Activated CD4-positive, alpha-beta T cell treated with anti-CD3 and anti-CD28 coated beads for 4 hours (primary cell): ENCODE measurements at regions not wholly inside any gene's neighbourhood (a gene's known extent, or its start where the extent isn't known, plus 50 kb on each side); places are given as distances from the start of the nearest gene placed in this dataset.

Experiments used
- DNase-seq, 2 donors: peaks; one replicate each; pipeline ENCODE4 v3.0.0-alpha.2; 2020

DNA sequence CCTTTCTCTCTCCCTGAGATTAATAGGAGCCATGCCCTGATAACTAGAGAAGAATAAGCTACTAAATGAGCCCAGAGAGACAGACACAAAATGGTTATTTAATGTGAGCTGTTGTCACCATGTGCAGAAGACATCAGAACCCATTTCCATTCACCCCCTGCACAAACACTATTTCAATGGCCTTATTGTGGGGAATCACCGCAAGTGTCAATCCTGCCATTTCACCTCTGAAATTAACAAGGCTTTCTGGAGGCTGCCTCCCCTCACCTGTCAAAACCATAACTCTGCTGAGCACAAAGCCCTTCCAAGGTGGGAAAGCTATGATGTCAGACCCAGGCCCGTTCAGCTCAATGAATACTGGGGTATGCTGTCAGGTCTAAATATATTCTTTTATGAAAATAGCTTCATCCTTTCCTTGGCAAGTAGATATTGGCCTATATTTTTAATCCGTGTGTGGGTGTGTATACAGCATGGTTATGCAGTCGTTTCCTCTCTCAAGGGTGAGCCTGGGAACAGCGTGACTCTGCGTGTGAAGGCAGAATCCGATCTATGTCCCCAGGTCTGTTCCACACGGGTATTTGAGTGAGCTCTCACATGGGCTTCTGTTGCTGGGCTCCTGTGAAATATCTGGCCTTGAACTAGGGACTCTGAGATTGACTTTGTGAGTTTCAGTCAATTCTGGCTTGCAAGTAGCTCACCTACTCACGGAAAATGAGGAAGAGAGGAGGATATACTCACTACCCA is 266.3 kb downstream of the FBXW7 start:
- DNase-seq = no peak

DNA sequence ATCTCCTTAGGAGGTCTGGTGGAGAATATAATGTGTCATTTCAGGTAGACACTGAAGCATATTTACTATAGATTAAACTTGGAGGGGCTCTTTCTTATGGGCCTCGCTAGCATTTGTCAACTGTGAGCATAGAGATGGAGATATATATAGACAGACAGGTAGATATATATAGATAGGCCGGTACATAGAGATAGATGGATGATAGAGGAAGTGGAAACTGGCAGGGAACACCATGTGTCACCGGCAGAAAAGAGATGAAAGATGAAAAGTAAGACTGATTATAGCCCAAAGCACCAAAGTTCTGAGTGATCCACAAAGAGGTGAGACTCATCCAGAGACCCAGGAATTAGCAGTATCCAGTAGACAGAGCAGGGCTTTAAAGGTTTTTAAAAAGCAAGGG is 268.1 kb downstream of the FBXW7 start:
- no peak for DNase-seq

DNA sequence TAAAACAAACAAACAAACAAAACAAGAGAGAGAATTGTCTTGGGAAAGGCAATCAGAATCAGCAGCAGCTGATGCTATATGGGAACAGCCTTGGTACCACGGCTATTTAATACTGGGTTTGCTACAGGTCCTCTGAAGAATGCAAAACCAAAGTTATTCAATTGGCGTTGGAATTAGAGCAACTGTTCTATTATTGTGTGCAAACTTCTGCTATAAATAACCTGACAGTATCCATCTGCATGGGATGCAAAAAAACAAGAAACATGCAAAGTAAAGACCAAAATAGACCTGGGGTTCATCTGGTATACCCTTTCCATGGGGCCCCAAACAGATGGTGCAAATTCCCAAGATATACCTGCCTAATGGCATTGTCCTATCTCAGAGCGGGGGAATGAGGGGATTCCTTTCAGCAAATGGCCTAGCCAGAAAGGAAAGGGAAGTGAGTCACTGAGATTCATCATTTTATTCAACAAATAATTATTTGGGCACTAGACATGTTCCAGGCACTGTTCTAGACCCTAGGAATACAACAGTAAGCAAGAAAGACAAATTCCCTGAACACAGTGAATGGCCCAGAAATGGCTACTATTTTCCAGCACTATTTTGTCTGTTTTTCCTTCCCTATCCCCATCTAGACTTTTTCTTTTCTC is 268.9 kb downstream of the FBXW7 start:
- DNase-seq = no peak

DNA sequence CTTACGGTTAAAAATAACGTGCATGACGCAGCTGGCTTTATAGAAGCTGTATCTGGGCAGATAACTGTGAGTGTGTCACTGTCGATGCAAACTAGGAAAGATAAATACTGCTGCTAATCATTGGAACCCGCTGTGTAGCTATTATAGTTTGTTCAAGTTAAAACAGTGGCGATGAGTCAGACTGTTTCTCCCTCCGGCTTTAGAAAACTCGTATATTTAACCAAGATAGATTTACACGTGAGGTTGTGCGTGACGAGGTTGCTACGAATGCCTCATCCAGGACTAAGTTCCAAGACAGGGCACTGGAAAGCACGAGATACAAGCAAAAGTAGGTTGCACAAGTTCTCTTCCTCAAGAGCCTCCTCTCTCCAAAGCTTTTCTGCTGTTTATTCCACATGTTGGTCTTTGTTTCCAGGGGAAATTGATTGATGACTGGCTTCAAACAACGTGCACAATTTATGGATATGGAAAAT is 270.7 kb downstream of the FBXW7 start:
- no peak for DNase-seq

DNA sequence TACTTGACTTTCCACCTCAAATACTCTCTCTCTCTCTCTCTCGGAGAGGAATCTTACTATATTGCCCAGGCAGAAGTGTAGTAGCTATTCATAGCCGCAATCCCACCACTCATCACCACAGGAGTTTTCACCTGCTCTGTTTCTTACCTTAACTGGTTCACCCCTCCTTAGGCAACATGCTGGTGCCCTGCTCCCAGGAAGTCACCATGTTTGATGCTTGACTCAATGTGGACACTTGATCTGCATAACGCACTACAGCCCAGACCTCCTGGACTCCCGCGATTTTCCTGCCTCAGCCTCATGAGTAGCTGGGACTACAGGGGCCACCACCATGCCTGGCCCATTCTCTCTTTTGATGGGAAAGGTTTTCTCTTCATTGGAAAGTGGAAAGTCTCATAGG is 271.8 kb downstream of the FBXW7 start:
- DNase-seq = no peak

DNA sequence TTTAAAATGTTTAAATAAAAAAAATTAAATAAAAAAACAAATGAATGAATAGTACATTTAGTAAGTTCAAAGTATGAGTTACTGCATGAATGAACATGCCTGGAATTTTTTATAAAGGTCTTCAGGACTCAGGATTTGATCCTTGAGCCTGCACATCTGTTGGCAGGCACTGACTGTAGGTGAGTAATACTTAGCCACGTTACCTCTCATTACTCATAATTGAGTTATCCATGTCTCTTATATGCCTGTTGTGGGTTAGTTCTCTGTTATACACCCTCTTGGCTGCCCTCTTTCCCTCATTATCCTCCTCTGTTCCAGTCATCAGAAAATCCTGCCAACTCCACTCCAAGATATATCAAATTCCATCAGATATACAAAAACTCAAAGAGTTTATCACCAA is 276.0 kb downstream of the FBXW7 start:
- no peak for DNase-seq

DNA sequence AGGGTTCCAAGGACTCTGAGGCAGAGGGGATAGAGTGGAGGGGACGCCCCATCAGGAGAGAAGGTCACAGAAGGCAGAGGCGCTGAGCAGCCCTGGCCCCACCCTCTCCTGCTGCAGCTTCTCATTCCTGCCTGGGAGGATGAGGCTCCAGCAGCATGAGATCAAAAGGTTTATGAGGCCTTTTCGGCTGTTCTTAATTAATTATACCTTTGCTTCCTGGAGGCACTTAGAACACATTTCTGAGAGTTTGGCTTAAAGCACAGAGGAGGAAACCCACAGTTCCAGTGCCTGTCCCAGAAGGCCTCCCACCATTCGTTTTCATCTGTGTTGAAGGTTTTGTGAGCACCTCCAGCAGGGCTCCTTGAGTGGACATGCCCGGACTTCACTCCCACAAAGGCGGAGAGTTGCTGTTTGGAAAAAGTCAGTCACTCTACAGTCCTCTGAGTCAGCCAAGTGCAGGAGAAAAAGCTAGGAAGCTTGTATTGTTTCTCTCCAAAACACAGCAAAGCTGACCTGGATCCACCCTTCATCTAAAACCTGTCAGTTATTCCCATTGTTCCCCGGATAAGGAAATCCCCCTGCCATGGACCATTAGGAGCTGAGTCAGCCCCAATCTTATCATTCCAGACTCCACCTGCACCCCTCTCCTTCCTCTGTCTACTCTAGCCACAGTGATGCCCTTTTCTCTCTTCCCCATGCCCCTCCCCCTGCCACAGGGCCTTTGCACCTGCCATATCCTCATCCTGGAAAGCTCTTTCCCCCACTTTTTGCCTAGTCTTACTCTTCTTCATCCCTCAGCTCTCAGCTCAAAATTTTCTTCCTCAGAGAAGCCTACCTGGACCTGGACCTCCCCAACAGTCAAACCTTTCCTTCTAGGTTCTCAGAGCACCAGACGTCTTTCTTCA is 276.8 kb downstream of the FBXW7 start:
- no peak for DNase-seq

DNA sequence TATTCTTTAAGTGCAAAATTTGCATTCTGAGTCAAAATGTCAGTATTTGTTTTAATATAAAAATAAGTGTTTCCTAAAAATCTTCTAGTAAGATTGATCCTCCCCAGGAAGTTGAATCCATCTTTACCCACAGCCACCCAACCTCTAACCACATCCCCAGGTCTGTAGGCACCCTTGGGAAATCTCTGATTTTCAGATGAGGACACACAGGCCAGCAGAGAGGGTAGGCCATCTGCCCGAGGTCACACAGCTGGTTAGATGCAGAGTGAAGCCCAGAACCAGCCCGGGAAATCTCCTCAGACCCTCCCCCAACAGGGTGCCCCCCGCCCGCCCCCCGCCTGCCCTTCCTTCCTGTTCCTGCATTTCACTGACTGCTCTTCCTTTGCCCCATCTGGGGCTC is 277.5 kb downstream of the FBXW7 start:
- DNase-seq = no peak

DNA sequence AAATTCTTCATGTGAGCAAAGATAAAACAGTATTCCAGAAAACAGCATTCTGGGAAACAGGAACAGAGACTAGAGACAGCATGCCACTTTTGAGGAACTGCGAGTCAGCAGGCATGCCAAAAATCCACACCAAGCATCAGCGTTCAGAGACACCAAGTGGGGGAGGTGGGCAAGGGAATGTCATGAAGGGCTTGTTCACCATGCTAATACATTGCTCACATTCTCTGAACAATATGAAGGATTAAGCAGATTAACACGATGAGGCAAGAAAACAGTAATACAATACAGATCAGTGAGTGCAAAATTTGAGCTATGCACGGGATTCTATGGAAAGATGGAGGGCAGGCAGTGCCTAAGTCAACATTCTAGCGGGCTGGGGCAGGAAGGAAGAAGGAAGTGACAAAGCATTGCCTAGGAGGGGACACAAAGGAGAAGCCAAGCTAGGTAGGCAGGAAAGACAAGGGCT is 278.3 kb downstream of the FBXW7 start:
- DNase-seq = no peak

DNA sequence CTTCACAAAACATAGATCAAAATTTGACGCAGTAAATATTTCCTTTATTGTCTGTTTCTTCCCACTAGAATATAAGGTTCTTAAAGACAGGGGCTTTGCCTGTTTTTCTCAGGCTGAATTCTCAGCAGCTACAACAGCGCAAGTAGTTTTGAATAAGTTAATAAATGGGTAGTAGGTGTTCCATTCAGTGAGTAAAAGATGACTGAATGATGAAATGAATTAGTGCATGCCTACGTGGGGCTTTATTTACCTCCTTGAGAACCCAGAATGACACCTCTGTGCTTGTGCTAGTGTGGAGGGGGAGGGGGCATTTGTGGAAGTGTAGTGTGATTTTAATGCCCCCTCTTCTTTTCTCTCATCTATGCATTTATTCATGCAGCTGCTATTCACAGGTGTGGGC is 278.9 kb downstream of the FBXW7 start:
- DNase-seq = no peak

DNA sequence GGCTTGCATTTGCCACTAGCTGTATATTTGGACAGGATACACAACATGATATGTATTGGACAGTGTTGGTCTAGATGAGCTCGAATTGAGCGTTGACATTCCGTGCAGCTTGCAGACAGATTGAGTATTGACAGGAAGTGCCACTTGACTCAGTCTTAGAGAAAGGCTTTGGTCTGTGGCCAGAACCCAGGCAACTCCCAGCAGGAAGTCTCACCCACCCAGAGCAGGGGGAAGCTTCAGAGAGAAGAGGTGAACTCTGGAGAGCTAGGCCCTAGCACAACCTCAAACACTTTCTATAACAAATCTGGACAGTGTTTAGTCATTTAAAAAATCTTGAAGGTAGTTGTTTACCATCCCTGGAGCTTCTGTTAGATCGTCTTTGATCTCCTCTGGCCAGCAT is 280.5 kb downstream of the FBXW7 start:
- DNase-seq = peak; percentile 46 to 47

DNA sequence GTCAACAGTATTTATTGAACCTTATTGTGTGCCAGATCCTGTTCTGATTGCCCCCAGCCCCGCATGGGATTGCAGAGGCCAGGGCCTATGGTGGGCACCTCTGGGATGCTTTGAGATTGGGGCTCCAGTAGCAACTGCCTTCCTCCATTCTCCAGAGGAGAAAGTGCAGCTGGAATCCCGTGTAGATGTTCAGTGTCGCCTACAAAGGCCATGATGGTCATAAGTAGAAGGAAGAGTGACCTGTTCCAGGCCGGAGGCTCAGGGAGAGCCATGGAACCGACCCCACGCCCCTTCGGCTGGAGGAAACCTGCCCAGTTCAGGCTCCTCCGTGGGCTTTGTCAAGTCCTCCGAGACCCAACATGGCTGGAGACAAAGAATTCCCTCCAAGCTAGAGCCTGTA is 287.5 kb downstream of the FBXW7 start:
- no peak for DNase-seq

DNA sequence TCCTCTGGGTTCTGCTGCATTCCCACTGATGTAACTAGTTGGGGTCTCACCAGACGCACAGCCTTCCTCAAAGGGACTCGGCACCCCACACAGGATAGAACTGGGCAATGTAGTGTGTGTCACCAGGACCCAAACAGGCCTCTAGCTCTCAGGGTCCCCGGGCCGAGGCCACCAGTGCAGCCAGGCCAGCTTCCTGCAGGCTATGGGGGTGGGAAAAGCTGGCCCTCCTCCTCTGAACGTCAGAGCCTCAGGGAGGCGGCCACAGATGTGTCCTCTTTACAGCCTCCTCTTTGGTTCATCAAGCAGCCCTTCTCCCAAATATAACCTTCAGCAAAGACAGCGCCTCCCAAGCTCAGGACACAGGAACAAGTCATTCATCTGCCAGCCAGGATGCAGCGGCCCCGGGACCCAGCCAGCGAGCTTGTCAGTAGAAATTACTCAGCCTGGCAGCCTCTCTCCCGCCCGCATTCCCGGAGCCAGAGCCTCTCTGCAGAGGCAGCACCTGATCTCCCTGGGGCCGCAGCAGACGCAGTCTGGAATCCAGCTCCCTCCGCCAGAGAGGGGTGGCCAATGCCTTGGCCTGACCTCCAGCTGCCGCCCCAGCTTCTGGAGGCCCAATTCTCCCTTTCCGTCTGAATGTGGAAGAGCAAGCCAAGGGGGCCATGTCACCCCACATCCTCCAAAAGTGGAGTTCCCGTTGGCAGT is 288.5 kb downstream of the FBXW7 start:
- DNase-seq = no peak

DNA sequence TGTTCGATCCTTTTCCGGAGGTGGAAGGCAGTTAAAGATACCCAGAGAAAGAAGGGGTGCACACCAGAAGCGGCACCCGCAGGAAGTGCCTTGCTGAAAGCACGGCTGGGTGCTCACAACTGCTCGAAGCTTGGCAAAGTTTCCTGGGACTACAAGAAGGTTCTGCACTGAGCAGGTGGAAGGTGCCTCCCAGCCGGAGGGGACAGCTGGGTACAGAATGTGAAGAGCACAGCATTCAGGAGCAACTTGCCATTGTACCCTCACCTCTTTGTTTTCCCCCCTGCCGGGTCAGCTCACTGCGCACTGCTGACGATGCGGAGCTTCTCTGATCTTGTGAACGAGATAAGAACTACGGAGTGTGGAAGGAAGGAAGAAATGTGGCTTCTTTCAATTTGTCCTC is 289.2 kb downstream of the FBXW7 start:
- DNase-seq = peak in 1 of 2 donors; percentile 8

DNA sequence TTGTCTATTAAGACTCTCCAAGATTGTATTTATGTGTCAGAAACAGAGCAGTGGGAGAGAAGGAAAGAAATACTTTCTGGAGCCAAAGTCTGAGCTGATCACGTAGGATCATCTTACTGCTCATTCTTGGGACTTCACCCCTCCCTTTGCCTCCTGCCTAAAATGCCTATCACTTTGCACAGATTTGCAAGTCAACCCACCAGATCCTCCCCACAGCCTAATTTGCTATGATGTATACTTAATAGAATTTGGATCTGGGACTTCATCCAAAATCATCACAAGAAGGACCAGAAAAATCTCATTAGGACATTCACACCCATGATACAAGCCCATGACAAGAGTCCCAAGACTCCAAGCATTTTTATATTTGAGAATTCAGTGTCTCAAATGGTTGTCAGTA is 290.2 kb downstream of the FBXW7 start:
- DNase-seq = no peak

DNA sequence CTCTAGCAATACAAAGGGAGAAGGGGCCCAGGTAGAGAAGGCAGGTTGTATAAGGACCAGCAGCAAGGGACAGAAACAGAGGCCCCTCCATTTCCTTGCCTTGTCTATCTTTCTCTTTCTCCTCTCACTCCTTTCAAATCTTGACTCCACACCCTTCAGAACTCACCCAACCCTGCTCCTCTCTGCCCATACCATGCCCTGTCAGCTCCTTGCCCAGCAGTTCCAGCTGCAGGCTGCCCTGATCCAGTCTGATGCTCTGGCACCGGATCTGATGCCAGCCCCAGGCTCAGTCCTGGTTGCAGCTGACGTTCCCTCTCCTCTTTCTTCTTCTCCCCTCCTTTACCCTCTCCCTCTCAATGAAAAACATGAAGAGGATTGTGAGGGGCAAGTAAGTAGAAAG is 291.2 kb downstream of the FBXW7 start:
- no peak for DNase-seq

DNA sequence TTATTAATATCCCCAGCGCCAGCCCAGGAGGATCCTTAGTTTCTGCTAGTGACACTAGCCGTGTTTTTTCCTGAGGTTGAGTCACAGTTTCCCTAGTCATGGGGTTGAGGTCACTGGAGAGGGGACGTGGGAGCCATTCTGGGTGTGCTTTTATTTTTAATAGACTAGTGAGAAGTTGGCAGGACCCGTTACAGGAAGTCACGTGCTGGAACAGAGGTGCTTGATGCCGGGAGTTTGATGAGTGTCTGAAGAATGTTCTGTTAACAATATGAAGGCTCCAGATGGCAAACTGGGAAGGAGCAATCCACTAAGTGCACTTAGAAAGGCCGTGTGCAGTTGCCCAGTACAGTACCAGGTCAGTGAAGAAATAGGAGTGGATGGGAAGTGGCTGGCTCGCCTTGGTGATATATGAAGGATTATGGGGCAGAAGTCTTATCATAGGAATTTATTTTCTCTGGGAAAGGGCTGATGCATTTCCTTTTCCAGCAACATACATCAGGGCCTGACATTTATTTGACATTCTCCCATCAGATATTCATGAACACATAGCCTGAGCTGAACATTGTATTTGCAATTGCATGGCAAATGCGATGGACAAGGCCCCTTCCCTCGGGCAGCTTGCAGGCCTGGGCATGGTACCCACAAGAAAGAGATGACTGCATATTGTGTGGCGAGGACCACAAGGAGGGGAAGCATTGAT is 291.8 kb downstream of the FBXW7 start:
- DNase-seq = peak in 1 of 2 donors; percentile 8

DNA sequence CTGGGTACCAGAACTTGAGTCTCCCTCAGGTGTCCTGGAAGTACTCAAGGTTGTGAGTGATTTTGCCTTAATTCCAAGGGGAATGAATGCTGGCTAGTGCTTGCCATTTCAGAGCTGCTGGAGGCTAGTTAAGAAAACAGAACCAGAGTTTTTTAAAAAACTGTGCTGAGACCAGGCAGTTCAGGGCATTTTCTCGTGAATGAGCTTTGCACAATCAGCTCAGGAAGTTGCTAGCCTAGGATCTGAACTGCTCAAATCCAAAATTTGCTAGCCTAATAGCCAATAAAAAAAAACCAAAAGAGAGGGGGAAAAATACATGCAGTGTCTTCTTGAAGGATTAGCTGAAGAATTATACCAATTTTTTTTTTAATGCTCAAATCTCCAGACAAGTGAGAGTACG is 292.7 kb downstream of the FBXW7 start:
- no peak for DNase-seq

DNA sequence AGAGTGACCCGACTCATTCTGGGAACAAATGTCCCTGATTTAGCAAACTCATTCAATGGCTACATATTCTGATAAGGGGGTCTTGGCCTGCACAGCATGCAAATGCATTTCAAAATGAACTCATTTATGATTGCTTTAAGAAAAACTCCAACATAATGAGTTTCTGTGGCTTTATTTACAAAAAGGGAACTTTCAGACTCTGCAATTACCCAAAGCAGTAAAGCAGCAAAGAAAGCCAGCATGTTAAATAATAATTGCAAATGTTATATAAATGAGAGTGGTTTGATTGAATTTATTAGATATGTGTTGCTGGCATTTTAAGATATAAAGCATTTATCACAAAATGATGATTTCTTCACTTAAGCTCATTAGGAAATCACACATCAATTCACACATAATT is 295.7 kb downstream of the FBXW7 start:
- DNase-seq = no peak

DNA sequence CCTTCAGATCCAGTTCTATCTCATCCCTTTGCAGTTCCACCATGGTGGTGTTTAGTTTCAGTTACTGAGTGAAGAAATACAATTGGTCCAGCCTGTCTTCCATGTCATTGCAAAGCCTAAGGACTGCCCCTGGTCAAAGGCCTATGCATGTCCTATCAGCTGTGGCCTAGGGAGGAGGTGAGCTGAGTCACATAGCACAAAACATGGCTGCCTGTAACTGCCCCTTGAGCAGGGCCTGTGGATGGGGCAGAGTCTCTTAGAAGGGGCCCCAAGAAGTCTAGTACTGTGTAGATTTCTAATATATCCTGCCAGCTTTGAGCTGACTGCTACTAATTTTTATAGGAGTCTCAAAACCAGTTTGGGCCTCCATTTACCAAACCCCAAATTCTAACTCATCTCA is 296.7 kb downstream of the FBXW7 start:
- no peak for DNase-seq

DNA sequence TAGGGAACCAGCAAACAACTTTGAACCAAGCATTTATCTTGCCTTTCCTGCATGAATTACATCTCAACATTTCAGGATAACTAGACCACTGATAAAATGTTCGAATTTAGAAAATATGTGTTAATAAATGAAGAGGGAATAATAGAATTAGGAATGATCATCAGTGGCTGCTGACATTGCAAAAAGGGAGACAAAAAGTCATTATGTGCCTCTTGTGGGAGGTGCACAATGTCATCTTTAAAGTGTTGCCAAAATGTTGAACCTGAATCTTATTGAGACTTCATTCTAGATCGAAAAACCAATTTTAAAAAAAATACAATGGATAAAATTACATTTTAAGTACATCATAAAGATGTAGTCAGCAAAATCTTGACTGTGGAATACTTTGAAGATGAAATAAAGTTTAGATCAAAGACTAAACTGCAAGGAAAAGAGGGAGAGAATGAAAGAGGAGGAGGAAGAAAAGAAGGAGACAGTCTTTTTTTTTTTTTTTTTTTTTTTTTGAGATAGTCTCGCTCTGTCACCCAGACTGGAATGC is 299.3 kb downstream of the FBXW7 start:
- DNase-seq = no peak

DNA sequence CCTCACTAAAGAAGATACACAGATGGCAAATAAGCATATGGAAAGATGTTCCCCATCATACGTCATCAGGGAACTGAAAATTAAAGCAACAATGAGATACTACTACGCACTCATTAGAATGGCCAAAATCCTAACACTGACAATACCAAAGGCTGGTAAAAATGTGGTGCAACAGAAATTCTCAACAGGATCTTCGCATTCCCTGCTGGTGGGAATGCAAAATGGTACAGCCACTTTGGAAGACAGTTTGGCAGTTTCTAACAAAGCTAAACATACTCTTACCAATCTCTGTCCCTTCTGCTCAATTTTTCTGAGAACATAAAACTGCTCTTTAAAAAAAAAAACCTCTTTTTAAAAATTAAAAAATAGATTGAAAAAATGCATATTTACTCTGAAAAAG is 300.2 kb downstream of the FBXW7 start:
- DNase-seq = no peak
